ENCODE measurements at regions not wholly inside any gene's neighbourhood (a gene's known extent, or its start where the extent isn't known, plus 50 kb on each side); places are given as distances from the start of the nearest gene placed in this dataset.

- Histone ChIP-seq H3K9ac (ENCODE audit: low read depth, low read length) (no peak overlapping the region), H3K36me3 (ENCODE audit: control insufficient read depth, insufficient read depth, low read length) (no peaks in the 10 kb centered on the region), H3K4me3 (ENCODE audit: low read depth, low read length) (no peak overlapping the region), H3K4me1 (ENCODE audit: control insufficient read depth, insufficient read depth, low read length) (no peaks in the 10 kb centered on the region), H3K27ac (ENCODE audit: low read depth, low read length) (no peak overlapping the region), H3K9me3 (ENCODE audit: control insufficient read depth, insufficient read depth, low read length) (no peaks in the 10 kb centered on the region), H3K27me3 (ENCODE audit: control insufficient read depth, insufficient read depth, low read length) (no peaks in the 10 kb centered on the region)
Measured at GRCh38 chr11:130571947-130572584, 123.6 kb downstream of the ADAMTS15 start.

DNA sequence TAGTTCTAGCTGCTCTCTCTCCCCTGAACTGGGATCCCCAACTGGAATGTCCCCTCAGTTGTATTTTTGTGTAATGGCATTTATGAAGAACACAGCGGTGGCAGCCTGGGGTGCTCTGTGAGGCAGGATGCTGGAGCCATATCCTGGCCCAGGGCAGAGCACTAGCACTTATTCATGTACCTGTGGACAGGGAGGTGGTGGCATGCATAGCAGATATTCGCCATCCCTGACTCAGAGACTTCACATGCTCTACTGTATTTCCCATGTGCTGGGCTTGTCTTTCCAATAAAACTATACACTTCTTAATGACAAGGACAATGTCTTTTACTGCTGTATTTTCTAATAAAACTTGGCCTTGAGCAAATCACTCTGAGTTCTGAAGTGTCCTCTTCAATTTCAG lies 125.3 kb downstream of the ADAMTS15 start:
- H3K4me3 ChIP-seq (ENCODE audit: low read depth, low read length): no peak overlapping the region
- no peaks in the 10 kb centered on the region for H3K36me3 ChIP-seq (ENCODE audit: control insufficient read depth, insufficient read depth, low read length)
- no peaks in the 10 kb centered on the region for H3K4me1 ChIP-seq (ENCODE audit: control insufficient read depth, insufficient read depth, low read length)
- H3K9ac ChIP-seq (ENCODE audit: low read depth, low read length): no peak overlapping the region
- H3K27me3 ChIP-seq (ENCODE audit: control insufficient read depth, insufficient read depth, low read length): no peaks in the 10 kb centered on the region
- H3K27ac ChIP-seq (ENCODE audit: low read depth, low read length): no peak overlapping the region
- no peaks in the 10 kb centered on the region for H3K9me3 ChIP-seq (ENCODE audit: control insufficient read depth, insufficient read depth, low read length)

DNA sequence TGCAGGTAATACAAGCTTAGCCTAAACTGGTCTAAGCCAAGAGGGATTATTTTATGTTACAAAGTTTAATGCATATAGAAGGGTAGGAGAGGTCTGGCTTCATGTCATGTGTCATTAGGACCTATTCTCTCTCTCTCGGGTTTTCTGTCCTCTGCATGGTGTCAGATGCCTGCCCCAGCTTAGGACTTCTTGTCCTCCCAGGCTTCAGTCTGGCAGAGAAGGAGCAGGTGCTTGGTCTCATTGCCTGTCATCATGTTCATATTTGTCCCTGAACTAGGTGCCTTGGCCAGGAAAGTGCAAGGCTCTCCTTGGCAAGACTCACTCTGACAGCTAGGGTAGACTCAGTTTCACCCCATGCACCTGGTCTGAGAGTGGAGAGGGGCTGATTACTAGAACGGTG lies 126.3 kb downstream of the ADAMTS15 start:
- Histone ChIP-seq H3K27me3 (ENCODE audit: control insufficient read depth, insufficient read depth, low read length) (no peaks in the 10 kb centered on the region), H3K9me3 (ENCODE audit: control insufficient read depth, insufficient read depth, low read length) (no peaks in the 10 kb centered on the region), H3K9ac (ENCODE audit: low read depth, low read length) (no peak overlapping the region), H3K4me3 (ENCODE audit: low read depth, low read length) (no peak overlapping the region), H3K4me1 (ENCODE audit: control insufficient read depth, insufficient read depth, low read length) (no peaks in the 10 kb centered on the region), H3K36me3 (ENCODE audit: control insufficient read depth, insufficient read depth, low read length) (no peaks in the 10 kb centered on the region), H3K27ac (ENCODE audit: low read depth, low read length) (no peak overlapping the region)

- Histone ChIP-seq H3K4me1 (ENCODE audit: control insufficient read depth, insufficient read depth, low read length) (peaks cover 14% of the 10 kb centered on the region), H3K36me3 (ENCODE audit: control insufficient read depth, insufficient read depth, low read length) (no peaks in the 10 kb centered on the region), H3K27ac (ENCODE audit: low read depth, low read length) (no peak overlapping the region), H3K4me3 (ENCODE audit: low read depth, low read length) (no peak overlapping the region), H3K9ac (ENCODE audit: low read depth, low read length) (no peak overlapping the region), H3K27me3 (ENCODE audit: control insufficient read depth, insufficient read depth, low read length) (no peaks in the 10 kb centered on the region), H3K9me3 (ENCODE audit: control insufficient read depth, insufficient read depth, low read length) (no peaks in the 10 kb centered on the region)
Measured at GRCh38 chr11:130576146-130576545, 127.7 kb downstream of the ADAMTS15 start.

DNA sequence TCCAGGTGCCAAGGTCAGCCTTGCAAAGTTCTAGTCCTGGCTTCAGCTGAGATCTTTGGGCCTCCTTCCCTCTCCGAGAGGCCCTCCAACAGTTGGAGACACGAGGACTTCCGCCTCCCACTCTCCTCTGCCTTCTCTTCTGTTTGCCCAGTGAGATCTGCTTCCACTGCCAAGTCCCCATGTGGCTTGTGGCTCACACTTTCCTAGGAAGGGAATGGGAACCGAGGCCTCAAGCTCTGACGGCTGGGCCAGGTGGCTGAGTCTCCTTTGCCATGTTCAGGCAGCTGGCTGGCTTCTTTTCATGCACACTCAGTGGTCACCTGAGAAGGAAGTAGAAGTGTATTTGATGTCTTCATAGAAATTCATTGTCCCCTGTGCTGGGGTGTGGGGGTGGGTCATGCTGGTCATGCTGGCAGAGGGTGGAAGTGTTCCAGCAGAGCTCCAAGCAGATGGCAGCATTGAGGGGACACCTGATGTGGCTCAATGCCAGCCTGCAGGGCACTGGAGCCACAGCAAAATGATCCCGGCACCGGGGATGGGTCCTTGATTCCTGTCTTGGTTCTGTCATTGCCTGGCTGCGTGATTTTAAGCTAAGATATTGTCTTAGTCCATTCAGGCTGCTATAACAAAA lies 130.4 kb downstream of the ADAMTS15 start:
- Histone ChIP-seq H3K27ac (ENCODE audit: low read depth, low read length) (no peak overlapping the region), H3K9ac (ENCODE audit: low read depth, low read length) (no peak overlapping the region), H3K4me3 (ENCODE audit: low read depth, low read length) (no peak overlapping the region), H3K27me3 (ENCODE audit: control insufficient read depth, insufficient read depth, low read length) (no peaks in the 10 kb centered on the region), H3K4me1 (ENCODE audit: control insufficient read depth, insufficient read depth, low read length) (peaks cover 19% of the 10 kb centered on the region), H3K36me3 (ENCODE audit: control insufficient read depth, insufficient read depth, low read length) (no peaks in the 10 kb centered on the region), H3K9me3 (ENCODE audit: control insufficient read depth, insufficient read depth, low read length) (no peaks in the 10 kb centered on the region)

- Histone ChIP-seq H3K9ac (ENCODE audit: low read depth, low read length) (no peak overlapping the region), H3K36me3 (ENCODE audit: control insufficient read depth, insufficient read depth, low read length) (no peaks in the 10 kb centered on the region), H3K27me3 (ENCODE audit: control insufficient read depth, insufficient read depth, low read length) (no peaks in the 10 kb centered on the region), H3K4me3 (ENCODE audit: low read depth, low read length) (no peak overlapping the region), H3K9me3 (ENCODE audit: control insufficient read depth, insufficient read depth, low read length) (no peaks in the 10 kb centered on the region), H3K4me1 (ENCODE audit: control insufficient read depth, insufficient read depth, low read length) (peaks cover 19% of the 10 kb centered on the region), H3K27ac (ENCODE audit: low read depth, low read length) (peak overlapping the region; percentile 93)
Measured at GRCh38 chr11:130580372-130580771, 131.9 kb downstream of the ADAMTS15 start.

GRCh38 chr11:130580891-130581492 lies 132.5 kb downstream of the ADAMTS15 start:
- H3K9me3 ChIP-seq (ENCODE audit: control insufficient read depth, insufficient read depth, low read length): no peaks in the 10 kb centered on the region
- peaks cover 19% of the 10 kb centered on the region for H3K4me1 ChIP-seq (ENCODE audit: control insufficient read depth, insufficient read depth, low read length)
- H3K27ac ChIP-seq (ENCODE audit: low read depth, low read length): peak overlapping the region; percentile 93
- no peaks in the 10 kb centered on the region for H3K27me3 ChIP-seq (ENCODE audit: control insufficient read depth, insufficient read depth, low read length)
- no peak overlapping the region; the same call in 1 of the 2 replicates for H3K9ac ChIP-seq (ENCODE audit: low read depth, low read length)
- H3K36me3 ChIP-seq (ENCODE audit: control insufficient read depth, insufficient read depth, low read length): no peaks in the 10 kb centered on the region
- H3K4me3 ChIP-seq (ENCODE audit: low read depth, low read length): no peak overlapping the region

DNA sequence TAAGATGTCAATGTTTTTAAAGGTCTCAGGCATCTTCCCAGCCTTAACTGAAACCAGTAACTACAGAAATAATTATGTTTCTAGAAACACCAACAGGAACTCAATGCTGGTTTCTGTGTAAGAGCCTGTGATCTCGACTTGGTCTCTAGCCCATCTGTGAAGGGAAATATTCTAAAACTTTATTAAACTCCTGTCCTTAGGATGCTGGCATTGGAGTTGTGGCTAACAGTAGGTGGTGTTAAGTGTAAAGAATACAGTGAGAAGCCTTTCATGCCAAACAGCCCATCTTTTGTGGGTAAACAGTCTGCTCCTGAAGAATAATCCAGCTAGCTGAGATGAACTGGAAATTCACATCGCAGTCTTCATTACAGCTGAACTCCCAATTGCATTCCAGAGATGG lies 133.2 kb downstream of the ADAMTS15 start:
- H3K36me3 ChIP-seq (ENCODE audit: control insufficient read depth, insufficient read depth, low read length): no peaks in the 10 kb centered on the region
- peak overlapping the region; percentile 93 for H3K27ac ChIP-seq (ENCODE audit: low read depth, low read length)
- H3K9ac ChIP-seq (ENCODE audit: low read depth, low read length): no peak overlapping the region
- H3K4me1 ChIP-seq (ENCODE audit: control insufficient read depth, insufficient read depth, low read length): peaks cover 19% of the 10 kb centered on the region
- no peaks in the 10 kb centered on the region for H3K9me3 ChIP-seq (ENCODE audit: control insufficient read depth, insufficient read depth, low read length)
- no peaks in the 10 kb centered on the region for H3K27me3 ChIP-seq (ENCODE audit: control insufficient read depth, insufficient read depth, low read length)
- no peak overlapping the region for H3K4me3 ChIP-seq (ENCODE audit: low read depth, low read length)

- H3K4me1 ChIP-seq (ENCODE audit: control insufficient read depth, insufficient read depth, low read length): peaks cover 19% of the 10 kb centered on the region
- H3K4me3 ChIP-seq (ENCODE audit: low read depth, low read length): no peak overlapping the region
- no peaks in the 10 kb centered on the region for H3K9me3 ChIP-seq (ENCODE audit: control insufficient read depth, insufficient read depth, low read length)
- H3K36me3 ChIP-seq (ENCODE audit: control insufficient read depth, insufficient read depth, low read length): no peaks in the 10 kb centered on the region
- H3K27ac ChIP-seq (ENCODE audit: low read depth, low read length): no peak overlapping the region
- H3K27me3 ChIP-seq (ENCODE audit: control insufficient read depth, insufficient read depth, low read length): no peaks in the 10 kb centered on the region
- no peak overlapping the region for H3K9ac ChIP-seq (ENCODE audit: low read depth, low read length)
Measured at GRCh38 chr11:130582176-130582575, 133.7 kb downstream of the ADAMTS15 start.

- Histone ChIP-seq H3K9me3 (ENCODE audit: control insufficient read depth, insufficient read depth, low read length) (no peaks in the 10 kb centered on the region), H3K4me1 (ENCODE audit: control insufficient read depth, insufficient read depth, low read length) (peaks cover 19% of the 10 kb centered on the region), H3K4me3 (ENCODE audit: low read depth, low read length) (no peak overlapping the region), H3K27ac (ENCODE audit: low read depth, low read length) (no peak overlapping the region), H3K27me3 (ENCODE audit: control insufficient read depth, insufficient read depth, low read length) (no peaks in the 10 kb centered on the region), H3K9ac (ENCODE audit: low read depth, low read length) (no peak overlapping the region), H3K36me3 (ENCODE audit: control insufficient read depth, insufficient read depth, low read length) (no peaks in the 10 kb centered on the region)
Measured at GRCh38 chr11:130582981-130583380, 134.5 kb downstream of the ADAMTS15 start.

DNA sequence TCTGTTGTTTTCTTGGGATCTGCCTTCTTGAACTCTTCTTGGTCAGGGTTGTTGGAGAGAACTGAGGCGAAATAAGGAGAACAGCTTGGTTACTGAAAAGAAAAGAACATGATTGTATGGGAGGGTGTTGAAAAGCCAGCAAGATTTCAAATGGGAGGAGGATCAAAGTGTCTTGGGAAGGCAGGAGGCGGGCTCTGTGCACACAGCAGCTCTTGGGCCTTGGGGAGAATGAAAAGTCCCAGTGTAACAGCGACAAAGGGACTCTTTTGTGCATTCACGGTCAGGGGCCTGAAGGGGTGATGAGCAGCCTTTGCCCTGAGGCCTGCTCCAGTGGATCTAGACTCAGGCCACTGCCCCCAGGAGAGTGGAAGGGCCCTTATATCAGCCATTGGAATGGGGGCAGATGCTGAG lies 135.4 kb downstream of the ADAMTS15 start:
- peaks cover 19% of the 10 kb centered on the region for H3K4me1 ChIP-seq (ENCODE audit: control insufficient read depth, insufficient read depth, low read length)
- no peaks in the 10 kb centered on the region for H3K27me3 ChIP-seq (ENCODE audit: control insufficient read depth, insufficient read depth, low read length)
- no peak overlapping the region for H3K27ac ChIP-seq (ENCODE audit: low read depth, low read length)
- H3K9me3 ChIP-seq (ENCODE audit: control insufficient read depth, insufficient read depth, low read length): no peaks in the 10 kb centered on the region
- H3K36me3 ChIP-seq (ENCODE audit: control insufficient read depth, insufficient read depth, low read length): no peaks in the 10 kb centered on the region
- no peak overlapping the region for H3K9ac ChIP-seq (ENCODE audit: low read depth, low read length)
- no peak overlapping the region for H3K4me3 ChIP-seq (ENCODE audit: low read depth, low read length)

All from HUES48 (cell line).